K562 (cell line): ENCODE measurements at regions not wholly inside any gene's neighbourhood (a gene's known extent, or its start where the extent isn't known, plus 50 kb on each side); places are given as distances from the start of the nearest gene placed in this dataset.

Source experiments
- ATAC-seq: fragments of 200-7000 bp; cut with Tn5 transposase; 3 replicates; pipeline ENCODE4 v1.9.1; 2020; ENCODE audit warnings: moderate library complexity
- BruUV-seq: library from RNA; stranded (reverse); fragments of 400-500 nt; replicated peaks from 2 replicates; lab custom pipeline; 2021; lab: Mats Ljungman, UMichigan
- CTCF ChIA-PET: fragments of 300-600 bp; formaldehyde crosslinking; extraction: SDS; loops from one replicate; lab custom pipeline; 2021; ENCODE audit warnings: low intra/inter-chr PET ratio; lab: Yijun Ruan, JAX
- POLR2A ChIA-PET: fragments of 300-600, 350-650 bp; sonication (Branson Sonifier 250); formaldehyde crosslinking; extraction: SDS; loops from one replicate; lab custom pipeline; 2021; ENCODE audit warnings: antibody characterized with exemption, inconsistent platforms; lab: Yijun Ruan, JAX
- DNase-seq, 4 experiments: peaks; one replicate each; pipeline versions ENCODE4 v3.0.0 to v3.0.0-alpha.2; 2011 to 2018; ENCODE audit warnings: low spot score in 3 of 4, mixed read lengths in 3 of 4; ENCODE audit errors: extremely low read depth in 1 of 4
- FAIRE-seq: peaks from 2 replicates; lab custom pipeline; 2011; peaks lifted over from hg19 to GRCh38; lab: Jason Lieb, UNC
- H2AFZ ChIP-seq: 2 replicates; pipeline ENCODE4 v1.6.0; 2011; ENCODE audit warnings: low read depth, low read length, control low read depth, inconsistent platforms
- H3K27ac ChIP-seq: fragments of 200-600 bp; 3 replicates; pipeline ENCODE4 v1.8.0; 2011; ENCODE audit warnings: low read depth, mild to moderate bottlenecking, control low read depth, inconsistent platforms, low read length, moderate library complexity, mixed read lengths; ENCODE audit errors: extremely low read depth
- H3K27me3 ChIP-seq, 2 experiments: fragments of 300-600 bp in 1 of 2; 2 replicates in 1 of 2; 3 replicates in 1 of 2; pipeline versions ENCODE4 v1.6.0 to v1.8.0; 2011; ENCODE audit warnings: inconsistent platforms in 2 of 2, low read length in 2 of 2, mild to moderate bottlenecking in 1 of 2, mixed read lengths in 1 of 2, moderate library complexity in 1 of 2; ENCODE audit not compliant: control insufficient read depth in 2 of 2, insufficient read depth in 2 of 2
- H3K36me3 ChIP-seq: fragments of 300-600 bp; 3 replicates; pipeline ENCODE4 v1.8.0; 2011; ENCODE audit warnings: mild to moderate bottlenecking, low read length, inconsistent platforms; ENCODE audit not compliant: control insufficient read depth, insufficient read depth
- H3K4me1 ChIP-seq, 2 experiments: fragments of 200-600 bp in 1 of 2; replicated peaks in 1 of 2; 2 replicates in 1 of 2; 3 replicates in 1 of 2; pipeline versions ENCODE4 v1.5.1 to v1.8.0; 2011; ENCODE audit warnings: inconsistent platforms in 2 of 2, low read length in 2 of 2, mild to moderate bottlenecking in 1 of 2, mixed read lengths in 1 of 2, moderate library complexity in 1 of 2; ENCODE audit not compliant: control insufficient read depth in 2 of 2, insufficient read depth in 2 of 2
- H3K4me2 ChIP-seq: 2 replicates; pipeline ENCODE4 v1.6.1; 2011; ENCODE audit warnings: low read length, control low read depth, inconsistent platforms, mixed read lengths; ENCODE audit not compliant: insufficient read depth
- H3K4me3 ChIP-seq: fragments of 200-600 bp; sonication (generic), shearing (Covaris generic); 2 replicates; pipeline ENCODE4 v1.5.1; 2016; ENCODE audit warnings: control low read depth, inconsistent platforms
- H3K79me2 ChIP-seq: fragments of 200-600 bp; 3 replicates; pipeline ENCODE4 v1.8.0; 2011; ENCODE audit warnings: low read length, inconsistent platforms; ENCODE audit not compliant: control insufficient read depth, insufficient read depth
- H3K9ac ChIP-seq, 2 experiments: 2 replicates each; pipeline versions ENCODE4 v1.6.0 to v1.6.1; 2011; ENCODE audit warnings: low read depth in 2 of 2, low read length in 2 of 2, control low read depth in 1 of 2, inconsistent platforms in 1 of 2, mild to moderate bottlenecking in 1 of 2, mixed read lengths in 1 of 2; ENCODE audit not compliant: insufficient read depth in 1 of 2
- H3K9me1 ChIP-seq: one replicate; pipeline ENCODE4 v1.6.0; 2011; ENCODE audit warnings: inconsistent platforms, mild to moderate bottlenecking, low read length, moderate library complexity; ENCODE audit not compliant: control insufficient read depth, insufficient read depth
- H3K9me3 ChIP-seq: replicated peaks from 2 replicates; pipeline ENCODE4 v1.5.1; 2011; ENCODE audit warnings: low read depth, low read length, inconsistent platforms; ENCODE audit not compliant: control insufficient read depth, insufficient read depth
- H4K20me1 ChIP-seq: replicated peaks from 2 replicates; pipeline ENCODE4 v1.6.1; 2011; ENCODE audit warnings: low read length, inconsistent platforms, mixed read lengths; ENCODE audit not compliant: control insufficient read depth, insufficient read depth
- GATA2 ChIP-seq: sonication (generic); formaldehyde crosslinking; IDR thresholded peaks from 2 replicates; pipeline ENCODE4 v1.4.0; 2020; ENCODE audit warnings: mild to moderate bottlenecking, missing genetic modification reagents
- HINFP ChIP-seq: fragments of 450-650 bp; conservative IDR thresholded peaks from 2 replicates; pipeline ENCODE4 v1.6.1; 2016; ENCODE audit warnings: missing genetic modification characterization, low read depth, mild to moderate bottlenecking, control low read depth, missing compliant biosample characterization
- RBM14 ChIP-seq: fragments of 200-400 bp; formaldehyde crosslinking; IDR thresholded peaks from 2 replicates; pipeline ENCODE4 v1.6.1; 2018; ENCODE audit warnings: low read depth, mild to moderate bottlenecking, low read length, moderate library complexity, borderline replicate concordance; ENCODE audit not compliant: insufficient read depth
- SNIP1 ChIP-seq: fragments of 450-650 bp; IDR thresholded peaks from 2 replicates; pipeline ENCODE4 v1.7.1; 2017; ENCODE audit warnings: low read depth, mild to moderate bottlenecking
- ZNF407 ChIP-seq: fragments of 450-650 bp; IDR thresholded peaks from 2 replicates; pipeline ENCODE4 v1.6.1; 2016; ENCODE audit warnings: low read depth
- in situ Hi-C: fragments of 300-500 bp; cut with MboI; formaldehyde crosslinking; loops from 4 replicates; pipeline ENCODE4 v1.15.0; 2018; ENCODE audit warnings: inconsistent platforms, mixed read lengths
- intact Hi-C: fragments of 100-400 bp; cut with micrococcal nuclease; formaldehyde crosslinking; loops from 2 replicates; pipeline ENCODE4 v1.14.2; 2022
- TF ChIP-seq, protein P1 (sequence below): fragments of 450-650 bp; IDR thresholded peaks from 2 replicates; pipeline ENCODE4 v1.6.1; 2016; ENCODE audit warnings: borderline replicate concordance

- peak; percentile 55; the same call in 1 of the 2 replicates for TF ChIP-seq ZNF407
- TF ChIP-seq, all 486 proteins: peak for 34
Observed at GRCh38 chr17:77070888-77071279, 69.9 kb upstream of the SEC14L1 start (continued).

DNA sequence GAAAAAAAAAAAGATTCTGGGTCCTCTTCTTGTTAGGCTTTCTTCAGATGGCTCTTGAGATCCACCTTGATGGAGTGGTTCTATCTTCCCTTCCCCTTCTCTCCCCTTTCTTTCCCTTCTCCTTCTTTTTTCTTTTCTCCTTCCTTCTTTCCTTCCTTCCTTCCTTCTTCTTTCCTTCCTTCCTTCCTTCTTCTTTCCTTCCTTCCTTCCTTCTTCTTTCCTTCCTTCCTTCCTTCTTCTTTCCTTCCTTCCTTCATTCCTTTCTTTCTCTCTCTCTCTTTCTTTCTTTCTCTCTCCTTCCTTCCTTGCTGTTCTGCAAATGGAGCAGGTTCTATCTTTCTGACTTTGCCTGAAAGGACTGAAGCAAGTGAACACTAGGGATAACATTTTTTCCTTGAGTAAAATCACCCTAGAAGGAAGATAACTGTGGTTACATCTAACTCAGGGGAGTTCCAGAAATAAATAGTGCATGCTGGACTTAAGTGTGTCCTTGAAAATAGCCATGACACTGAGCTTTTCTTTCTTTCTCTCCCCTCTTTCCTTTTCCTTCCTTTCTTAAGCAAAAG lies 68.8 kb upstream of the SEC14L1 start:
- H3K4me2 ChIP-seq, result peak overlapping the region; percentile 80
- intact Hi-C loops (loop anchor here (2.0 to 10.0 kb wide), 2 partner anchors 17 to 277 kb away; no protein-coding TSS in a partner anchor), in situ Hi-C loops (no loop called here)
- H3K27me3 ChIP-seq, result no peaks in the 10 kb centered on the region
- H3K4me3 ChIP-seq, result no peak overlapping the region
- no peaks in the 10 kb centered on the region for H3K36me3 ChIP-seq
- peak overlapping the region in 1 of 2 experiments; percentile 88; a peak in 2 of 4 replicates for H3K9ac ChIP-seq
- DNase-seq (no peak), ATAC-seq (no peak), FAIRE-seq (no peak)
- ChIA-PET POLR2A (interaction anchor here (0.6 to 1.7 kb wide), 5 partner anchors 9 to 670 kb away, joined by 3 to 7 read pairs (median 3); no protein-coding TSS in a partner anchor), CTCF (no interaction called here)
- H2AFZ ChIP-seq, result peak overlapping the region; percentile 95
- H4K20me1 ChIP-seq, result no peaks in the 10 kb centered on the region
- BruUV-seq, result no TSS peak
- H3K9me1 ChIP-seq, result no peaks in the 10 kb centered on the region
- H3K27ac ChIP-seq, result peak overlapping the region; percentile 98
- H3K4me1 ChIP-seq, result peaks cover 26% of the 10 kb centered on the region in 2 experiments; a peak in 4 of 5 replicates
- no peaks in the 10 kb centered on the region for H3K9me3 ChIP-seq
- no peaks in the 10 kb centered on the region for H3K79me2 ChIP-seq
- TF ChIP-seq GATA2 (no peak), RBM14 (no peak), HINFP (tag) (peak; percentile 50; the same call in 1 of the 2 replicates), SNIP1 (no peak)
- TF ChIP-seq, protein P1, sequence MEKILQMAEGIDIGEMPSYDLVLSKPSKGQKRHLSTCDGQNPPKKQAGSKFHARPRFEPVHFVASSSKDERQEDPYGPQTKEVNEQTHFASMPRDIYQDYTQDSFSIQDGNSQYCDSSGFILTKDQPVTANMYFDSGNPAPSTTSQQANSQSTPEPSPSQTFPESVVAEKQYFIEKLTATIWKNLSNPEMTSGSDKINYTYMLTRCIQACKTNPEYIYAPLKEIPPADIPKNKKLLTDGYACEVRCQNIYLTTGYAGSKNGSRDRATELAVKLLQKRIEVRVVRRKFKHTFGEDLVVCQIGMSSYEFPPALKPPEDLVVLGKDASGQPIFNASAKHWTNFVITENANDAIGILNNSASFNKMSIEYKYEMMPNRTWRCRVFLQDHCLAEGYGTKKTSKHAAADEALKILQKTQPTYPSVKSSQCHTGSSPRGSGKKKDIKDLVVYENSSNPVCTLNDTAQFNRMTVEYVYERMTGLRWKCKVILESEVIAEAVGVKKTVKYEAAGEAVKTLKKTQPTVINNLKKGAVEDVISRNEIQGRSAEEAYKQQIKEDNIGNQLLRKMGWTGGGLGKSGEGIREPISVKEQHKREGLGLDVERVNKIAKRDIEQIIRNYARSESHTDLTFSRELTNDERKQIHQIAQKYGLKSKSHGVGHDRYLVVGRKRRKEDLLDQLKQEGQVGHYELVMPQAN, result 0 out of 2 replicates have a peak, but pooled peaks have one; percentile 33
